Endothelial cell of umbilical vein (primary cell): ENCODE measurements at regions not wholly inside any gene's neighbourhood (a gene's known extent, or its start where the extent isn't known, plus 50 kb on each side); places are given as distances from the start of the nearest gene placed in this dataset.

Experiments
- BruUV-seq: library from RNA; stranded (reverse); fragments of 400-500 nt; replicated peaks from 2 replicates; lab custom pipeline; 2021; lab: Mats Ljungman, UMichigan
- CTCF ChIA-PET: fragments of 300-600, 350-600 bp; sonication (Branson Sonifier 250); formaldehyde crosslinking; loops from one replicate; lab custom pipeline; 2021; ENCODE audit warnings: antibody characterized with exemption, inconsistent platforms; lab: Charles Lee
- POLR2A ChIA-PET: fragments of 300-600, 350-600 bp; sonication (Branson Sonifier 250); formaldehyde crosslinking; loops from one replicate; lab custom pipeline; 2021; ENCODE audit warnings: antibody characterized with exemption, inconsistent platforms; lab: Charles Lee
- DNase-seq: peaks from one replicate; pipeline ENCODE4 v3.0.0-alpha.2; 2011; ENCODE audit warnings: low read depth, low spot score
- FAIRE-seq: peaks from 2 replicates; lab custom pipeline; 2011; peaks lifted over from hg19 to GRCh38; lab: Jason Lieb, UNC
- H2AFZ ChIP-seq: 2 replicates; pipeline ENCODE4 v1.6.0; 2012; ENCODE audit warnings: low read depth, low read length, control low read depth, inconsistent platforms
- H3K27ac ChIP-seq: 2 replicates; pipeline ENCODE4 v1.5.1; 2011; ENCODE audit warnings: low read depth, mild to moderate bottlenecking, control low read depth, low read length, moderate library complexity; ENCODE audit not compliant: insufficient read depth
- H3K27me3 ChIP-seq, 2 experiments: 2 replicates each; pipeline versions ENCODE4 v1.6.0 to v1.6.1; 2011; ENCODE audit warnings: low read length in 2 of 2, mixed read lengths in 1 of 2; ENCODE audit not compliant: control insufficient read depth in 2 of 2, insufficient read depth in 2 of 2
- H3K36me3 ChIP-seq, 2 experiments: 2 replicates in 1 of 2; 3 replicates in 1 of 2; pipeline ENCODE4 v1.5.1; 2011; ENCODE audit warnings: low read length in 2 of 2, mild to moderate bottlenecking in 1 of 2, moderate library complexity in 1 of 2; ENCODE audit not compliant: control insufficient read depth in 2 of 2, insufficient read depth in 2 of 2; ENCODE audit errors: extremely low read depth in 1 of 2
- H3K4me1 ChIP-seq: 3 replicates; pipeline ENCODE4 v1.5.1; 2011; ENCODE audit warnings: mild to moderate bottlenecking, low read length; ENCODE audit not compliant: control insufficient read depth, insufficient read depth; ENCODE audit errors: extremely low read depth
- H3K4me2 ChIP-seq: 2 replicates; pipeline ENCODE4 v1.6.1; 2011; ENCODE audit warnings: low read length, control low read depth, mixed read lengths; ENCODE audit not compliant: insufficient read depth
- H3K4me3 ChIP-seq, 3 experiments: fragments of 200-600 bp in 1 of 3; sonication (generic), shearing (Covaris generic) in 1 of 3; replicated peaks in 1 of 3; 2 replicates each; pipeline ENCODE4 v1.5.1; 2011 to 2016; ENCODE audit warnings: control low read depth in 3 of 3, low read length in 3 of 3, mild to moderate bottlenecking in 2 of 3, inconsistent platforms in 1 of 3, low read depth in 1 of 3, moderate library complexity in 1 of 3; ENCODE audit not compliant: insufficient read depth in 1 of 3
- H3K79me2 ChIP-seq: 2 replicates; pipeline ENCODE4 v1.6.0; 2012; ENCODE audit warnings: low read length, inconsistent platforms; ENCODE audit not compliant: control insufficient read depth, insufficient read depth
- H3K9ac ChIP-seq: replicated peaks from 2 replicates; pipeline ENCODE3; 2011; ENCODE audit warnings: low read length, control low read depth; ENCODE audit not compliant: insufficient read depth; ENCODE audit errors: extremely low read depth
- H3K9me1 ChIP-seq: replicated peaks from 3 replicates; pipeline ENCODE4 v1.6.0; 2011; ENCODE audit warnings: mild to moderate bottlenecking, low read length; ENCODE audit not compliant: control insufficient read depth, insufficient read depth; ENCODE audit errors: extremely low read depth
- H3K9me3 ChIP-seq: replicated peaks from 2 replicates; pipeline ENCODE4 v1.5.1; 2012; ENCODE audit warnings: low read length, inconsistent platforms; ENCODE audit not compliant: control insufficient read depth, insufficient read depth
- H4K20me1 ChIP-seq: replicated peaks from 2 replicates; pipeline ENCODE3; 2011; ENCODE audit warnings: mild to moderate bottlenecking, low read length; ENCODE audit not compliant: control insufficient read depth, insufficient read depth; ENCODE audit errors: extremely low read depth
- CTCF ChIP-seq, 2 donors: IDR thresholded peaks; 1 replicate in 1 of 2; 2 replicates in 1 of 2; pipeline ENCODE4 v1.5.1; 2011; ENCODE audit warnings: low read length in 2 of 2, mild to moderate bottlenecking in 2 of 2, moderate library complexity in 2 of 2, control low read depth in 1 of 2, inconsistent platforms in 1 of 2, low read depth in 1 of 2; ENCODE audit not compliant: insufficient read depth in 1 of 2; ENCODE audit errors: extremely low read depth in 1 of 2
- EZH2 ChIP-seq: IDR thresholded peaks from 2 replicates; pipeline ENCODE4 v1.6.1; 2012; ENCODE audit warnings: borderline replicate concordance, low read depth, mild to moderate bottlenecking, moderate library complexity, low read length, inconsistent platforms; ENCODE audit not compliant: severe bottlenecking
- FOS ChIP-seq: IDR thresholded peaks from 2 replicates; pipeline ENCODE4 v1.6.1; 2011; ENCODE audit warnings: mild to moderate bottlenecking, low read length, moderate library complexity, borderline replicate concordance; ENCODE audit not compliant: insufficient read depth
- GATA2 ChIP-seq: IDR thresholded peaks from 2 replicates; pipeline ENCODE4 v1.7.0; 2011; ENCODE audit warnings: low read depth, mild to moderate bottlenecking, moderate library complexity, mixed read lengths, low read length; ENCODE audit not compliant: insufficient read length, insufficient read depth
- JUN ChIP-seq: IDR thresholded peaks from 2 replicates; pipeline ENCODE4 v1.6.1; 2011; ENCODE audit warnings: borderline replicate concordance, low read depth; ENCODE audit not compliant: insufficient read length, insufficient read depth
- MAX ChIP-seq: IDR thresholded peaks from 2 replicates; pipeline ENCODE4 v1.6.1; 2011; ENCODE audit not compliant: insufficient read depth, insufficient read length
- MYC ChIP-seq: IDR thresholded peaks from one replicate; pipeline ENCODE4 v1.6.1; 2011; ENCODE audit warnings: mild to moderate bottlenecking, low read depth, low read length
- POLR2A ChIP-seq: IDR thresholded peaks from 2 replicates; pipeline ENCODE4 v1.6.1; 2012; ENCODE audit warnings: low read depth, mild to moderate bottlenecking, control low read depth, low read length
- POLR2AphosphoS5 ChIP-seq: IDR thresholded peaks from 2 replicates; pipeline ENCODE4 v1.6.1; 2012; ENCODE audit warnings: low read depth, mild to moderate bottlenecking, control low read depth, low read length, moderate library complexity; ENCODE audit not compliant: insufficient read depth
- dilution Hi-C: fragments of 300-500 bp; cut with MboI; formaldehyde crosslinking; loops from one replicate; pipeline ENCODE4 v1.15.0; 2019; ENCODE audit warnings: low sequenced_read_pairs; ENCODE audit not compliant: extremely low pct_ligation_motif_present
- intact Hi-C: fragments of 100-400 bp; cut with micrococcal nuclease; formaldehyde crosslinking; loops from one replicate; pipeline ENCODE4 v1.10.0; 2022

GRCh38 chr10:33617381-33618080 lies 283.1 kb upstream of the NRP1 start:
- Histone ChIP-seq H3K27me3 (peaks cover 7 to 17% of the 10 kb centered on the region in 2 experiments), H3K4me3 (no peak overlapping the region), H3K79me2 (no peaks in the 10 kb centered on the region), H3K9me3 (no peaks in the 10 kb centered on the region), H3K4me2 (no peak overlapping the region), H3K9me1 (no peaks in the 10 kb centered on the region), H3K27ac (no peak overlapping the region), H3K36me3 (no peaks in the 10 kb centered on the region), H4K20me1 (no peaks in the 10 kb centered on the region), H2AFZ (no peak overlapping the region), H3K9ac (no peak overlapping the region), H3K4me1 (no peaks in the 10 kb centered on the region)
- BruUV-seq: no TSS peak
- TF ChIP-seq POLR2A: no peak
- TF ChIP-seq FOS: no peak
- TF ChIP-seq EZH2: no peak
- TF ChIP-seq MAX: no peak
- TF ChIP-seq JUN: no peak
- no peak for TF ChIP-seq CTCF (IDR thresholded peaks at IDR 0.05; ENCODE audit: extremely low read depth in 1 of 2, insufficient read depth in 1 of 2, low read depth in 1 of 2, low read length in 2 of 2)
- no peak for TF ChIP-seq POLR2AphosphoS5
- no peak for TF ChIP-seq MYC
- no peak for TF ChIP-seq GATA2
- CTCF ChIA-PET: no interaction called here
- POLR2A ChIA-PET: no interaction called here
- dilution Hi-C loops (no loop called here), intact Hi-C loops (no loop called here)
- DNase-seq (no peak), FAIRE-seq (no peak)
